Psoas muscle (tissue), 7 donors: ENCODE measurements at regions not wholly inside any gene's neighbourhood (a gene's known extent, or its start where the extent isn't known, plus 50 kb on each side); places are given as distances from the start of the nearest gene placed in this dataset.
"Not testable (repeated sequence)": the region's sequence is repeated elsewhere in the genome, so short reads cannot be mapped to it uniquely, and the experiment has no call there.

Experiments used
- ATAC-seq, 4 donors: fragments of 200-7000 bp; cut with Tn5 transposase; one replicate each; pipeline ENCODE4 v1.9.1; 2020; ENCODE audit warnings: moderate library complexity in 3 of 4, mild to moderate bottlenecking in 2 of 4
- DNase-seq, 2 donors: peaks; one replicate each; pipeline ENCODE4 v3.0.0-alpha.2; 2020
- H3K27ac ChIP-seq: fragments of 200-600 bp; one replicate; pipeline ENCODE4 v1.8.0; 2022
- H3K27me3 ChIP-seq, 3 donors: fragments of 200-600 bp in 1 of 3; one replicate each; pipeline versions ENCODE4 v1.6.1 to v1.8.0; 2013 to 2022; ENCODE audit warnings: low read length in 2 of 3, mild to moderate bottlenecking in 2 of 3, moderate library complexity in 1 of 3; ENCODE audit not compliant: insufficient read depth in 3 of 3
- H3K36me3 ChIP-seq, 2 donors: fragments of 200-600 bp in 1 of 2; one replicate each; pipeline versions ENCODE4 v1.6.1 to v1.8.0; 2013 to 2022; ENCODE audit warnings: low read depth in 1 of 2, mild to moderate bottlenecking in 1 of 2, moderate library complexity in 1 of 2; ENCODE audit not compliant: insufficient read depth in 1 of 2
- H3K4me1 ChIP-seq: fragments of 200-600 bp; one replicate; pipeline ENCODE4 v1.8.0; 2022
- H3K4me3 ChIP-seq: fragments of 200-600 bp; one replicate; pipeline ENCODE4 v1.8.0; 2022; ENCODE audit warnings: mild to moderate bottlenecking
- H3K9me3 ChIP-seq: fragments of 200-600 bp; one replicate; pipeline ENCODE4 v1.8.0; 2022
- CTCF ChIP-seq: fragments of 200-600 bp; IDR thresholded peaks from one replicate; pipeline ENCODE4 v1.8.0; 2022; ENCODE audit warnings: antibody characterized with exemption
- WGBS, 3 donors: extraction: QIAGEN DNeasy Blood & Tissue Kit; methylation state at CpG; one replicate each; pipeline versions ENCODE4 v1.1.6 to v1.1.7; 2013; 5-methylcytosine and 5-hydroxymethylcytosine counted together
- intact Hi-C, 2 donors: fragments of 100-400 bp; cut with DNase I; formaldehyde crosslinking; loops; one replicate each; pipeline versions ENCODE4 v1.11.0 to v1.14.2; 2022
- donor health status: healthy with polysubstance abuse.
- donor health status: DM: no; HTN: no; CAD: no; lungs with moderate emphysema.
- donor health status: Bipolar disorder and iron deficiency.
- donor health status: healthy.
- donor health status: DM: yes; HTN: yes; CAD: no.
- donor health status: DM: no; HTN: no; CAD: no.
- donor health status: DM: yes; HTN: yes; CAD: no.

GRCh38 chr14:83290447-83290846 lies 1756.8 kb upstream of the SEL1L start:
- Histone ChIP-seq H3K27me3 (no peaks in the 10 kb centered on the region), H3K4me3 (no peak overlapping the region), H3K36me3 (no peaks in the 10 kb centered on the region), H3K9me3 (no peaks in the 10 kb centered on the region), H3K4me1 (no peaks in the 10 kb centered on the region), H3K27ac (no peak overlapping the region)
- no peak for TF ChIP-seq CTCF
- ATAC-seq (no peak), DNase-seq (no peak)
- intact Hi-C loops, result no loop called here

- WGBS, 3 donors, result 65 to 70% (median 67%) methylated on average over 1 of the region's 1 CpG
- TF ChIP-seq CTCF, result no peak
- Histone ChIP-seq H3K27ac (no peak overlapping the region), H3K9me3 (no peaks in the 10 kb centered on the region), H3K36me3 (no peaks in the 10 kb centered on the region), H3K4me1 (no peaks in the 10 kb centered on the region), H3K4me3 (no peak overlapping the region), H3K27me3 (no peaks in the 10 kb centered on the region)
- intact Hi-C loops, result no loop called here
- DNase-seq (no peak), ATAC-seq (no peak)
Measured at GRCh38 chr14:83291714-83292113, 1758.1 kb upstream of the SEL1L start.

- 5 to 12% (median 6%) methylated on average over 1 of the region's 1 CpG for WGBS, 3 donors
- H3K4me1 ChIP-seq, result no peaks in the 10 kb centered on the region
- no peaks in the 10 kb centered on the region for H3K9me3 ChIP-seq
- no peak for TF ChIP-seq CTCF
- H3K36me3 ChIP-seq, result no peaks in the 10 kb centered on the region
- no peaks in the 10 kb centered on the region for H3K27me3 ChIP-seq
- intact Hi-C loops, result no loop called here
- ATAC-seq (no peak), DNase-seq (no peak)
- no peak overlapping the region for H3K27ac ChIP-seq
- H3K4me3 ChIP-seq, result no peak overlapping the region
Measured at GRCh38 chr14:83294941-83295340, 1761.3 kb upstream of the SEL1L start.

GRCh38 chr14:83297361-83297760 lies 1763.7 kb upstream of the SEL1L start:
- no peaks in the 10 kb centered on the region for H3K27me3 ChIP-seq
- no peak for DNase-seq
- ATAC-seq, result no peak
- TF ChIP-seq CTCF, result no peak
- WGBS, 3 donors, result 57 to 66% (median 65%) methylated on average over 3 of the region's 3 CpGs
- intact Hi-C loops, result no loop called here
- H3K27ac ChIP-seq, result no peak overlapping the region
- H3K4me1 ChIP-seq, result no peaks in the 10 kb centered on the region
- H3K9me3 ChIP-seq, result no peaks in the 10 kb centered on the region
- H3K4me3 ChIP-seq, result no peak overlapping the region
- no peaks in the 10 kb centered on the region for H3K36me3 ChIP-seq

- H3K4me1 ChIP-seq, ATAC-seq, DNase-seq, intact Hi-C loops, H3K4me3 ChIP-seq, H3K9me3 ChIP-seq, H3K36me3 ChIP-seq, H3K27me3 ChIP-seq, H3K27ac ChIP-seq: not testable (repeated sequence)
- 55 to 70% (median 61%) methylated on average over 2 of the region's 2 CpGs for WGBS, 3 donors
Measured at GRCh38 chr14:83298016-83298415, 1764.4 kb upstream of the SEL1L start.
